SJCRH30 (cell line): ENCODE measurements at regions not wholly inside any gene's neighbourhood (a gene's known extent, or its start where the extent isn't known, plus 50 kb on each side); places are given as distances from the start of the nearest gene placed in this dataset.

Experiments used
- DNase-seq, 2 experiments: peaks; one replicate each; pipeline ENCODE4 v3.0.0-alpha.2; 2015 to 2020
- H3K27ac ChIP-seq: fragments of 250-450 bp; sonication (Bioruptor Pico); 2 replicates; pipeline ENCODE4 v1.5.1; 2020; ENCODE audit warnings: mild to moderate bottlenecking, moderate library complexity
- H3K27me3 ChIP-seq: fragments of 250-450 bp; sonication (Bioruptor Pico); 2 replicates; pipeline ENCODE4 v1.5.1; 2020; ENCODE audit warnings: mild to moderate bottlenecking, moderate library complexity
- H3K36me3 ChIP-seq: fragments of 250-450 bp; sonication (Bioruptor Pico); 2 replicates; pipeline ENCODE4 v1.5.1; 2020; ENCODE audit warnings: mild to moderate bottlenecking, moderate library complexity
- H3K4me1 ChIP-seq: fragments of 250-450 bp; sonication (Bioruptor Pico); 2 replicates; pipeline ENCODE4 v1.5.1; 2020; ENCODE audit warnings: mild to moderate bottlenecking, moderate library complexity
- H3K4me3 ChIP-seq: fragments of 250-450 bp; sonication (Bioruptor Pico); 2 replicates; pipeline ENCODE4 v1.5.1; 2020; ENCODE audit warnings: mild to moderate bottlenecking, moderate library complexity
- H3K9me3 ChIP-seq: fragments of 250-450 bp; sonication (Bioruptor Pico); replicated peaks from 2 replicates; pipeline ENCODE4 v1.5.1; 2020; ENCODE audit warnings: mild to moderate bottlenecking, moderate library complexity

- Histone ChIP-seq H3K4me1 (no peaks in the 10 kb centered on the region), H3K4me3 (no peak overlapping the region), H3K9me3 (no peaks in the 10 kb centered on the region), H3K27ac (no peak overlapping the region), H3K27me3 (peaks cover 42% of the 10 kb centered on the region), H3K36me3 (no peaks in the 10 kb centered on the region)
- DNase-seq, result no peak
Observed at GRCh38 chr1:25055324-25055780, 125.3 kb upstream of the RUNX3 start.

- Histone ChIP-seq H3K4me3 (no peak overlapping the region), H3K27me3 (peaks cover 42% of the 10 kb centered on the region), H3K9me3 (no peaks in the 10 kb centered on the region), H3K4me1 (no peaks in the 10 kb centered on the region), H3K27ac (no peak overlapping the region), H3K36me3 (no peaks in the 10 kb centered on the region)
- DNase-seq, result no peak
Observed at GRCh38 chr1:25054526-25055323, 124.6 kb upstream of the RUNX3 start.

GRCh38 chr1:25053576-25054250 is 123.6 kb upstream of the RUNX3 start:
- Histone ChIP-seq H3K4me3 (no peak overlapping the region), H3K36me3 (no peaks in the 10 kb centered on the region), H3K9me3 (no peaks in the 10 kb centered on the region), H3K4me1 (no peaks in the 10 kb centered on the region), H3K27ac (no peak overlapping the region), H3K27me3 (peaks cover 42% of the 10 kb centered on the region)
- no peak for DNase-seq

- peaks cover 39% of the 10 kb centered on the region for H3K27me3 ChIP-seq
Observed at GRCh38 chr1:25051906-25052305, 121.8 kb upstream of the RUNX3 start.

GRCh38 chr1:25051504-25051903 is 121.4 kb upstream of the RUNX3 start:
- no peak overlapping the region for H3K4me3 ChIP-seq
- H3K36me3 ChIP-seq, result no peaks in the 10 kb centered on the region
- peaks cover 38% of the 10 kb centered on the region for H3K27me3 ChIP-seq
- H3K27ac ChIP-seq, result no peak overlapping the region
- H3K9me3 ChIP-seq, result no peaks in the 10 kb centered on the region
- DNase-seq, result no peak
- no peaks in the 10 kb centered on the region for H3K4me1 ChIP-seq

More at GRCh38 chr1:25051906-25052305, 121.8 kb upstream of the RUNX3 start:
- Histone ChIP-seq H3K4me1 (no peaks in the 10 kb centered on the region), H3K27ac (no peak overlapping the region), H3K4me3 (no peak overlapping the region), H3K9me3 (no peaks in the 10 kb centered on the region), H3K36me3 (no peaks in the 10 kb centered on the region)
- no peak for DNase-seq

GRCh38 chr1:25050165-25050564 is 120.1 kb upstream of the RUNX3 start:
- H3K4me1 ChIP-seq, result no peaks in the 10 kb centered on the region
- no peaks in the 10 kb centered on the region for H3K36me3 ChIP-seq
- H3K27ac ChIP-seq, result no peak overlapping the region
- H3K9me3 ChIP-seq, result no peaks in the 10 kb centered on the region
- peaks cover 31% of the 10 kb centered on the region for H3K27me3 ChIP-seq
- H3K4me3 ChIP-seq, result no peak overlapping the region
- DNase-seq, result no peak

GRCh38 chr1:25049190-25049589 is 119.1 kb upstream of the RUNX3 start:
- Histone ChIP-seq H3K4me1 (no peaks in the 10 kb centered on the region), H3K27me3 (peaks cover 27% of the 10 kb centered on the region), H3K36me3 (no peaks in the 10 kb centered on the region), H3K9me3 (no peaks in the 10 kb centered on the region), H3K4me3 (no peak overlapping the region), H3K27ac (no peak overlapping the region)
- DNase-seq, result no peak

GRCh38 chr1:25048728-25049127 is 118.7 kb upstream of the RUNX3 start:
- Histone ChIP-seq H3K4me3 (no peak overlapping the region), H3K27ac (no peak overlapping the region), H3K36me3 (no peaks in the 10 kb centered on the region), H3K27me3 (peaks cover 29% of the 10 kb centered on the region), H3K4me1 (no peaks in the 10 kb centered on the region), H3K9me3 (no peaks in the 10 kb centered on the region)
- no peak for DNase-seq

GRCh38 chr1:25047506-25048240 is 117.6 kb upstream of the RUNX3 start:
- no peaks in the 10 kb centered on the region for H3K36me3 ChIP-seq
- H3K4me1 ChIP-seq, result no peaks in the 10 kb centered on the region
- H3K27ac ChIP-seq, result no peak overlapping the region
- no peak overlapping the region for H3K4me3 ChIP-seq
- H3K9me3 ChIP-seq, result no peaks in the 10 kb centered on the region
- DNase-seq, result no peak
- H3K27me3 ChIP-seq, result peaks cover 20% of the 10 kb centered on the region

- no peaks in the 10 kb centered on the region for H3K36me3 ChIP-seq
- H3K9me3 ChIP-seq, result no peaks in the 10 kb centered on the region
- no peak for DNase-seq
- H3K27ac ChIP-seq, result no peak overlapping the region
- H3K4me1 ChIP-seq, result no peaks in the 10 kb centered on the region
- H3K4me3 ChIP-seq, result no peak overlapping the region
- peaks cover 15% of the 10 kb centered on the region; the same call in 1 of the 2 replicates for H3K27me3 ChIP-seq
Observed at GRCh38 chr1:25046194-25046532, 116.1 kb upstream of the RUNX3 start.

- Histone ChIP-seq H3K27ac (no peak overlapping the region), H3K36me3 (no peaks in the 10 kb centered on the region), H3K4me1 (no peaks in the 10 kb centered on the region), H3K4me3 (no peak overlapping the region), H3K27me3 (peaks cover 11% of the 10 kb centered on the region), H3K9me3 (no peaks in the 10 kb centered on the region)
- DNase-seq, result no peak
Observed at GRCh38 chr1:25045480-25046193, 115.6 kb upstream of the RUNX3 start.

GRCh38 chr1:25043228-25043580 is 113.1 kb upstream of the RUNX3 start:
- Histone ChIP-seq H3K4me3 (no peak overlapping the region), H3K27ac (no peak overlapping the region), H3K27me3 (peaks cover 11% of the 10 kb centered on the region), H3K4me1 (no peaks in the 10 kb centered on the region), H3K9me3 (no peaks in the 10 kb centered on the region), H3K36me3 (no peaks in the 10 kb centered on the region)
- no peak for DNase-seq

- Histone ChIP-seq H3K4me3 (no peak overlapping the region), H3K27ac (no peak overlapping the region), H3K36me3 (no peaks in the 10 kb centered on the region), H3K4me1 (no peaks in the 10 kb centered on the region), H3K9me3 (no peaks in the 10 kb centered on the region), H3K27me3 (peaks cover 11% of the 10 kb centered on the region)
- DNase-seq, result no peak
Observed at GRCh38 chr1:25042331-25043227, 112.5 kb upstream of the RUNX3 start.

GRCh38 chr1:25041916-25042315 is 111.8 kb upstream of the RUNX3 start:
- no peak for DNase-seq
- H3K9me3 ChIP-seq, result no peaks in the 10 kb centered on the region
- H3K4me1 ChIP-seq, result no peaks in the 10 kb centered on the region
- no peak overlapping the region for H3K4me3 ChIP-seq
- H3K27ac ChIP-seq, result no peak overlapping the region
- no peaks in the 10 kb centered on the region for H3K36me3 ChIP-seq
- peaks cover 11% of the 10 kb centered on the region for H3K27me3 ChIP-seq
